WTC11 (cell line): ENCODE measurements at regions not wholly inside any gene's neighbourhood (a gene's known extent, or its start where the extent isn't known, plus 50 kb on each side); places are given as distances from the start of the nearest gene placed in this dataset.

Experiments used
- ATAC-seq: fragments of 200-7000 bp; cut with Tn5 transposase; 2 replicates; pipeline ENCODE4 v1.10.0; 2021; ENCODE audit warnings: mild to moderate bottlenecking, moderate library complexity
- CTCF ChIA-PET: fragments of 300-600 bp; sonication (Branson Sonifier 250); formaldehyde crosslinking; loops from one replicate; lab custom pipeline; 2021; ENCODE audit warnings: antibody characterized with exemption; lab: Charles Lee
- POLR2A ChIA-PET: fragments of 350-600 bp; sonication (Branson Sonifier 250); formaldehyde crosslinking; loops from one replicate; lab custom pipeline; 2021; ENCODE audit warnings: antibody characterized with exemption; lab: Charles Lee
- DNase-seq: peaks from one replicate; pipeline ENCODE4 v3.0.0; 2021; ENCODE audit warnings: low spot score
- H3K27ac Mint-ChIP-seq: 2 replicates; pipeline ENCODE4 v1.8.0; 2021; ENCODE audit warnings: mixed read lengths
- H3K27me3 Mint-ChIP-seq: 2 replicates; pipeline ENCODE4 v1.8.0; 2021; ENCODE audit warnings: low read depth, mild to moderate bottlenecking, moderate library complexity, mixed read lengths
- H3K36me3 Mint-ChIP-seq: 2 replicates; pipeline ENCODE4 v1.8.0; 2021; ENCODE audit warnings: mixed read lengths
- H3K4me1 Mint-ChIP-seq: 2 replicates; pipeline ENCODE4 v1.8.0; 2022; ENCODE audit warnings: mixed read lengths
- H3K4me3 Mint-ChIP-seq: 2 replicates; pipeline ENCODE4 v1.8.0; 2021; ENCODE audit warnings: mild to moderate bottlenecking, moderate library complexity, mixed read lengths
- H3K9me3 Mint-ChIP-seq: 2 replicates; pipeline ENCODE4 v1.8.0; 2021; ENCODE audit warnings: mixed read lengths
- ARID4B ChIP-seq: sonication (generic); formaldehyde crosslinking; IDR thresholded peaks from 2 replicates; pipeline ENCODE4 v1.8.0; 2023; ENCODE audit warnings: missing genetic modification reagents, mild to moderate bottlenecking, borderline replicate concordance
- ATF1 ChIP-seq: sonication (generic); formaldehyde crosslinking; IDR thresholded peaks from 2 replicates; pipeline ENCODE4 v1.8.1; 2023; ENCODE audit warnings: mild to moderate bottlenecking, moderate library complexity, missing genetic modification reagents
- E2F4 ChIP-seq: sonication (generic); formaldehyde crosslinking; IDR thresholded peaks from 2 replicates; pipeline ENCODE4 v1.8.1; 2022; ENCODE audit warnings: low read depth, mild to moderate bottlenecking, moderate library complexity, missing genetic modification reagents, borderline replicate concordance
- HMGA2 ChIP-seq: fragments of 250-450 bp; sonication (Bioruptor Pico); IDR thresholded peaks from 2 replicates; pipeline ENCODE4 v1.4.0; 2021; ENCODE audit warnings: mild to moderate bottlenecking, moderate library complexity
- JAZF1 ChIP-seq: fragments of 250-450 bp; sonication (Bioruptor Pico); IDR thresholded peaks from 2 replicates; pipeline ENCODE4 v1.9.0; 2021; ENCODE audit warnings: moderate library complexity, mild to moderate bottlenecking, inconsistent platforms
- MAX ChIP-seq: sonication (generic); formaldehyde crosslinking; IDR thresholded peaks from 2 replicates; pipeline ENCODE4 v1.8.0; 2022; ENCODE audit warnings: mild to moderate bottlenecking, missing genetic modification reagents
- NFYB ChIP-seq: sonication (generic); formaldehyde crosslinking; conservative IDR thresholded peaks from 2 replicates; pipeline ENCODE4 v1.8.0; 2022; ENCODE audit warnings: low read depth, missing genetic modification reagents
- NR1H2 ChIP-seq: sonication (generic); formaldehyde crosslinking; IDR thresholded peaks from 2 replicates; pipeline ENCODE4 v1.9.0; 2021; ENCODE audit warnings: mild to moderate bottlenecking, moderate library complexity, missing genetic modification reagents
- ZBTB21 ChIP-seq: sonication (generic); formaldehyde crosslinking; IDR thresholded peaks from 2 replicates; pipeline ENCODE4 v1.8.1; 2023; ENCODE audit warnings: mild to moderate bottlenecking, missing genetic modification reagents, borderline replicate concordance
- ZNF138 ChIP-seq: sonication (generic); formaldehyde crosslinking; conservative IDR thresholded peaks from 2 replicates; pipeline ENCODE4 v1.8.1; 2022; ENCODE audit warnings: mild to moderate bottlenecking, moderate library complexity, missing genetic modification reagents
- ZNF317 ChIP-seq: sonication (generic); formaldehyde crosslinking; IDR thresholded peaks from 2 replicates; pipeline ENCODE4 v1.8.1; 2023; ENCODE audit warnings: low read depth, mild to moderate bottlenecking, moderate library complexity, missing genetic modification reagents, borderline replicate concordance
- ZNF416 ChIP-seq: fragments of 250-450 bp; sonication (Bioruptor Pico); IDR thresholded peaks from 2 replicates; pipeline ENCODE4 v1.9.0; 2021; ENCODE audit warnings: mild to moderate bottlenecking, inconsistent platforms
- ZNF512 ChIP-seq: sonication (generic); formaldehyde crosslinking; IDR thresholded peaks from 2 replicates; pipeline ENCODE4 v1.8.1; 2022; ENCODE audit warnings: missing genetic modification reagents, borderline replicate concordance
- TF ChIP-seq, protein P1 (sequence below): sonication (generic); formaldehyde crosslinking; IDR thresholded peaks from 2 replicates; pipeline ENCODE4 v1.8.1; 2023; ENCODE audit warnings: mild to moderate bottlenecking, missing genetic modification reagents, moderate library complexity
- TF ChIP-seq, protein P2 (sequence below): sonication (generic); formaldehyde crosslinking; IDR thresholded peaks from 2 replicates; pipeline ENCODE4 v1.8.0; 2022; ENCODE audit warnings: mild to moderate bottlenecking, missing genetic modification reagents
- TF ChIP-seq, protein P3 (sequence below): sonication (generic); formaldehyde crosslinking; IDR thresholded peaks from 2 replicates; pipeline ENCODE4 v1.8.0; 2022; ENCODE audit warnings: mild to moderate bottlenecking, missing genetic modification reagents

GRCh38 chr9:78566948-78567675 is 270.2 kb downstream of the PSAT1 start:
- peaks cover 6% of the 10 kb centered on the region; the same call in 1 of the 2 replicates for H3K9me3 Mint-ChIP-seq
- no peaks in the 10 kb centered on the region for H3K27me3 Mint-ChIP-seq
- TF ChIP-seq, protein P1, sequence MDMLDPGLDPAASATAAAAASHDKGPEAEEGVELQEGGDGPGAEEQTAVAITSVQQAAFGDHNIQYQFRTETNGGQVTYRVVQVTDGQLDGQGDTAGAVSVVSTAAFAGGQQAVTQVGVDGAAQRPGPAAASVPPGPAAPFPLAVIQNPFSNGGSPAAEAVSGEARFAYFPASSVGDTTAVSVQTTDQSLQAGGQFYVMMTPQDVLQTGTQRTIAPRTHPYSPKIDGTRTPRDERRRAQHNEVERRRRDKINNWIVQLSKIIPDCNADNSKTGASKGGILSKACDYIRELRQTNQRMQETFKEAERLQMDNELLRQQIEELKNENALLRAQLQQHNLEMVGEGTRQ (CRISPR knock-in tag), result no peak
- TF ChIP-seq ATF1 (CRISPR knock-in tag) (no peak), HMGA2 (CRISPR knock-in tag) (no peak), NR1H2 (CRISPR knock-in tag) (no peak), ARID4B (CRISPR knock-in tag) (no peak), JAZF1 (CRISPR knock-in tag) (no peak), ZNF138 (CRISPR knock-in tag) (no peak), ZNF416 (no peak), ZNF317 (CRISPR knock-in tag) (no peak), NFYB (CRISPR knock-in tag) (no peak), ZBTB21 (CRISPR knock-in tag) (no peak), E2F4 (CRISPR knock-in tag) (no peak), MAX (CRISPR knock-in tag) (no peak), ZNF512 (CRISPR knock-in tag) (no peak)
- TF ChIP-seq, protein P2, sequence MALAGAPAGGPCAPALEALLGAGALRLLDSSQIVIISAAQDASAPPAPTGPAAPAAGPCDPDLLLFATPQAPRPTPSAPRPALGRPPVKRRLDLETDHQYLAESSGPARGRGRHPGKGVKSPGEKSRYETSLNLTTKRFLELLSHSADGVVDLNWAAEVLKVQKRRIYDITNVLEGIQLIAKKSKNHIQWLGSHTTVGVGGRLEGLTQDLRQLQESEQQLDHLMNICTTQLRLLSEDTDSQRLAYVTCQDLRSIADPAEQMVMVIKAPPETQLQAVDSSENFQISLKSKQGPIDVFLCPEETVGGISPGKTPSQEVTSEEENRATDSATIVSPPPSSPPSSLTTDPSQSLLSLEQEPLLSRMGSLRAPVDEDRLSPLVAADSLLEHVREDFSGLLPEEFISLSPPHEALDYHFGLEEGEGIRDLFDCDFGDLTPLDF, result no peak
- TF ChIP-seq, protein P3, sequence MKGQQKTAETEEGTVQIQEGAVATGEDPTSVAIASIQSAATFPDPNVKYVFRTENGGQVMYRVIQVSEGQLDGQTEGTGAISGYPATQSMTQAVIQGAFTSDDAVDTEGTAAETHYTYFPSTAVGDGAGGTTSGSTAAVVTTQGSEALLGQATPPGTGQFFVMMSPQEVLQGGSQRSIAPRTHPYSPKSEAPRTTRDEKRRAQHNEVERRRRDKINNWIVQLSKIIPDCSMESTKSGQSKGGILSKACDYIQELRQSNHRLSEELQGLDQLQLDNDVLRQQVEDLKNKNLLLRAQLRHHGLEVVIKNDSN (CRISPR knock-in tag), result no peak
- CTCF ChIA-PET, result no interaction called here
- H3K4me1 Mint-ChIP-seq, result peaks cover 13% of the 10 kb centered on the region
- H3K4me3 Mint-ChIP-seq, result no peak overlapping the region
- no peak overlapping the region for H3K27ac Mint-ChIP-seq
- POLR2A ChIA-PET, result no interaction called here
- H3K36me3 Mint-ChIP-seq, result no peaks in the 10 kb centered on the region
- no peak for ATAC-seq
- DNase-seq, result no peak
